KBM-7 (cell line): ENCODE measurements at regions not wholly inside any gene's neighbourhood (a gene's known extent, or its start where the extent isn't known, plus 50 kb on each side); places are given as distances from the start of the nearest gene placed in this dataset.

ENCODE experiments used
- DNase-seq: peaks from one replicate; pipeline ENCODE4 v3.0.0-alpha.2; 2015
- in situ Hi-C: fragments of 300-500 bp; cut with MboI; formaldehyde crosslinking; loops from 2 replicates; pipeline ENCODE4 v1.14.3; 2020; ENCODE audit warnings: low sequenced_read_pairs, low pct_unique_long_range_greater_than_20kb, mixed read lengths

DNA sequence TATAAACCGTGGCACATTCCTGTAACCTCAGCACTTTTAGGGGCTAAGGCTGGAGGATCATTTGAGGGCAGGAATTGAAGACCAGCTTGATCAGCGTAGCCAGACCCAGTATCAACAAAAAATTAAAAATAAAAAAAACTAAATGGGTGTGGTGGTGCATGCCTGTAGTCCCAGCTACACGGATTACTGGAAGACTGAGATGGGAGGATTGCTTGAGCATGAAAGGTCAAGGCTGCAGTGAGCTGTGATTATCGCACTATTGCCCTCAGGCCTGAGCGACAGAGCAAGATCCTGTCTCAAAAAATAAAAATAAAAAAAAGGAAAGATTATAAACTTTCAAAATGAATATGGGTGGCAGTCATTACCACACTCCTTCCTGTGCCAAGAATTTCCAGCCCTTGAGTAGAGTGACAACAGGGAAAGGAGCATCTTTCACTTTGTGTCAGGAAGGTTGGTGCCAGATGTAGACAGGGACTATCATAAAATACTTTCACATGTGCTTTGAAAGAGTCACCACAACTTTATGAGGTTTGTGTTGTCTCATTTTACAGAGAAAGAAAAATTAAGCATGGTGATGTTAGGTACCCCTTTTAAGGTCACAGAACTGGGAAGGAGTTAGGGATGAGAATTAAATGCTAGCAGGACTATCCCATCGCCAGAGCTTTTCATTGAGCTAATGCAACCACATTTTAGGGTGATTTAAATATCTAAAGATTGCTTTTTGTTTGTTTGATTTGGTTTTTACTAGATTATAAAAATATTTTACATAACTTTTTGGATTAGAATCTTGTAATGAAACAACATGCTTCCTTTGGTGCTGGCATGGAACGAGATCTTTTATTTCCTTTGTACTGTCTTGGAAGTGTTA, 1617.4 kb upstream of the ACVR2A start:
- in situ Hi-C loops: no loop called here
- DNase-seq: no peak

DNA sequence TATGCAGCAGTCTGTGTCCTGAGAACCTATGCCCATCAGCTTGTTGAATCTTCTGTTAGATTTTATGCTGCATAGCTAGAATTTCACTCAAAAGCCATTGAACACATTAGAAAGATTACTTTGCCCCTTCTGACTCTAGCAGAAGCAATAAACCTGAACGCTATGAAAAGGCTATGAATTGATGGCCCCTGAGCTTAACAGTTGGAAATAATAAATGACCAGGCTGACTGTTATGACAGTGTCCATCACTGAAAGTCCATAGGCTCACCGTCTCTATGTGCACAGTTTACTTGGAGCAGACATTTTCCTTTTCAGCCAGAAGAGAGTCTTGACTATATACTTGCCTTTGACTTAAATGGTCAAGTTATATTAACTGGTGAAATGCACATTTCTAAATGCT, 1618.8 kb upstream of the ACVR2A start:
- DNase-seq: no peak
- in situ Hi-C loops: no loop called here

DNA sequence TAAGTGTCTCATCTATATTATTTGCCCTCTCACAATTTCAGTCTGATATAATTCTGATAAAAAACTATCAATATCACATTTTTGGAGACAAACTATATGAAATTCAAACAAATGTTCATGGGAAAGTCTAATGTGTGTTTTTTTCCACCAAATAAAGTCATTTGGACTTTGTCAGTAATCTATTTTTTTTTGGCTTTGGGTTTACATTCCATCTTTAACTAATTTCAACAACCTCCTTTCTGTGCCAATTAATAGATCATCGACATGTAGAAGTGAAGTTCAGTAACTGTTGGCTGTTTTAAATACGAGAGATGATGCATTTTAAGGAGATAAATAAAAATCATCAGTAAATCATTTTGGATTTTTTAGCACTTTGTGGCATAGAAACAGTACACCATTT, 1623.0 kb upstream of the ACVR2A start:
- in situ Hi-C loops: no loop called here

DNA sequence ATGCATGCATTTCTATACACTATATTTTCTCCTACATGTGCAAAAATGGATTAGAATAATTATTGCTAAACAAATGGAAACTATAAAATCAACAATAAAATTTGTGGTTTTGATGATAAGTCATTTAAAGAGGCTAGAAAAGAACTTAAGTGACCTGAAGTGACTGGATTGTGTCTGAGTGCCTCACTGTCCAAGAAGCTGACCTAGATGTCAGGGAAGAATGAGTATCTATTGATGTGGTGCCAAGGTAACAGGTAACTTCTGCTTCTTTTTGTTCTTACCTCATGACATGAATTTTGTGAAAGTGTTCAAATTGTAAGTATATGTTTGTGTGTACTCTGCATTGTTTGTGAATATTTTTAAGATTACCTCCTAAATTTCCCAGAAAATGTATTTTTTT, 1623.9 kb upstream of the ACVR2A start:
- no peak for DNase-seq
- in situ Hi-C loops: no loop called here

More for the DNA sequence above, 1623.0 kb upstream of the ACVR2A start:
- DNase-seq: no peak

DNA sequence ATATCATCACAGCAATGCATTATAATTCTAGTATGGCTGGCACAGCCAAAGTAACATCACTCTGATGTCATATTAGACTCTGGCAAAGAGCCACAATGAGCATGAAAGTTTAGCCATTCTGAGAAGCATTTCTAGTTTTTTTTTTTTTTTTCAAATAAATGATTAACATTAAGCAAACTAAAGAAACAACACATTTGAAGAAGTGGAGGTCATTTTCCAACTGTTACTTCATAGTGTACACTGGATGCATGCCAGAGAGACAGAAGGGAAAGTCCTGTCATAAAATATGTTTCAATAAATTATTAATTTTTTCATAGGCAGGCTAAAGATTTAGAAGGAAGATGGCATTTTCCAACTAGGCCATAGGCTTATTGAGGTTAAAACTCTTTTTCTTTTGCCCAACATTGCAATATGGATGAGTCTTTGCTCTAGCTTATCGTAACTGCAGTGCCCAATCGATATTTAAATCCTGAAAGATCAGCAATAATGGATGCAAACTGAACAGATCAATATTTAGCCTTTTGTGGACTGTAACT, 1630.4 kb upstream of the ACVR2A start:
- DNase-seq: no peak
- in situ Hi-C loops: no loop called here

DNA sequence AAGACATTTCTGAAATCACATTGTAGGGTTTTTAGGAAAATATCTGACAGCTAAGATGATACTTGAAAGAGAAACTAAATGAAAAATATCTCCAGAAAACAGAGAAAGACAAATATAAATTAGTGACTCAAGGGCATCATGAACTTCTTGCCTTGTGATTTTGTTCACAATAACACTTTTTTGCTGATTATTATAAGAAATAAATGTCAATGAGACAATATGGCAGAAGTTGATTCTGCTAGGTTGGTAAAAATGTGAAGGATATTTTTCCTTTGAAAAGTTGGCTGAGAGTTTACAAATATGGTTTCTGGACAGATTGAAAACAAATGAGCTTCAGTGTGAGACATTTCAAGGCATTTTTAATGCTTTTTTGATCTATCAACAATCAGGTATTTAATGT, 1631.2 kb upstream of the ACVR2A start:
- no peak for DNase-seq
- in situ Hi-C loops: no loop called here

DNA sequence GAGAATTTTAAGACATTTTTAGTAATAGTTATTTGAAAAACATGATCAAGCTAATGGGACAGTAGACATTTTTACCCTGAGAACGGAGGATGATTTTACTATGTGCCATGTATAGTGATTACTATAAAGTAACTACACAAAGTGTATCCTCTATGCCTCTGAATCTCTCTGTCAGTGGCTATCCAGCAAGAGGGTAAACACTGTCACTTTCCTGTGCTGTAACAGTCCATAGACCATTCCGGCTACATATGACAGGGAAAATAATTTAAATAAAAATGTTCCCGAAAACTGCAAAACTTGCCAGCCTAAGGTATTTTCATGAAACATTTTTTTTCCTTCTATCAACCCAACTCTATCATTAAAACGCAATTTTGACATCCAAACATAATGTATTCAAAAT, 1632.2 kb upstream of the ACVR2A start:
- DNase-seq: no peak
- in situ Hi-C loops: no loop called here

DNA sequence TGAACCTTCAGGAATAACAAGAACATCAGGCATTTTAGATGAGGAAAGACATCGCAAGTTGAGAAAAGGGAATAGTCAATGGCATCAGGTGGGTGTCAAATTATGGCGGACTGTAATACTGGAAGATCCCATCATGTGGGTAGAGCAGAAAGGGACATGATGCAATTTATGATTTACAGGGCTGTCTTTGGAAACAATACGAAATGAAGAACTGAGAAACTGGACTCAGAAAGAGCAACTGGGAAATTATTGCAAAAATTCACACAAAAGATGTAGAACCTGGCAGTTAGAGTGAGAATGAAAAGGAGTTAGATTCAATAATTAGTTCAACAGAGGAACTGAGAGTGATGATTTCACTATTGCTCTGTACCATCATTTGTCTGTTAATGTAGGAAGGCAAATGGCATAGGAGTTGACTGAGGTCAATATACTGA, 1635.0 kb upstream of the ACVR2A start:
- in situ Hi-C loops: no loop called here
- DNase-seq: no peak

DNA sequence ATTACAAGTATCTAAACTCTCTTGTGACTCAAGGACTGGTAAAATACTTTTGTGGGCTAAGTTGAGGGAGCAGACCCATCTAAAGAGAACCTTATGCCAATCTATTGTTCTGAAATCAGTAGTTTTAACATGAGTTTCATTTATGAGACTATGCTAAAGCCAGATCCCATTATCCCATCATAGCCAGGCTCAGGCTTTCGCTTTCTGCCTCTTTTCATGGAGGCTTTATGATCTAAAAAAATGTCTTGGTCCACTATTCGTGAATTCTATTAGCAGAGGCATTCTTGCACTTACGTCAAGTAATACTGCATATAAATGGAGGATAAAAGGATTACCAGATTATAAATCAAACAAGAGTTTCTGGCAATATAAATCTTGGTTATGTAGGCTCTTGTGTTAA, 1636.9 kb upstream of the ACVR2A start:
- in situ Hi-C loops: no loop called here
- DNase-seq: no peak

DNA sequence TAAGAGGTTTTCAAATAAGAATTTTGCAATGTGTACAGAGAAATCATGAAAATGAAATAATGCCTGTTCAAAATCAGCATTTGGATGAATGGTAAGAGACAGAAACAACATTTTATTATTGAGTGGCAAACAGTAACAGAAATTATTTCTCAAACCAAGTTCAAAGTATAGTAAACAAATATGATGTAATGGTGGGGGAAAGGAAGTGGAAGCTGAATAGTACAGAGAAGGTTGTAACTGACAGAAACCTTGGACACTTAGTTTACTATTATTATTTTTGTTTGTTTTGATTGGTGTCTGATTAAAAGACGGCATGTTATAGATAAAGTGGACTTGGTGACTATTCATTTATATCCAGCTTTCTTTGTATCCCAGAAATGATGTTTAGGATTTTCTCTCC, 1637.4 kb upstream of the ACVR2A start:
- in situ Hi-C loops: no loop called here
- DNase-seq: no peak

DNA sequence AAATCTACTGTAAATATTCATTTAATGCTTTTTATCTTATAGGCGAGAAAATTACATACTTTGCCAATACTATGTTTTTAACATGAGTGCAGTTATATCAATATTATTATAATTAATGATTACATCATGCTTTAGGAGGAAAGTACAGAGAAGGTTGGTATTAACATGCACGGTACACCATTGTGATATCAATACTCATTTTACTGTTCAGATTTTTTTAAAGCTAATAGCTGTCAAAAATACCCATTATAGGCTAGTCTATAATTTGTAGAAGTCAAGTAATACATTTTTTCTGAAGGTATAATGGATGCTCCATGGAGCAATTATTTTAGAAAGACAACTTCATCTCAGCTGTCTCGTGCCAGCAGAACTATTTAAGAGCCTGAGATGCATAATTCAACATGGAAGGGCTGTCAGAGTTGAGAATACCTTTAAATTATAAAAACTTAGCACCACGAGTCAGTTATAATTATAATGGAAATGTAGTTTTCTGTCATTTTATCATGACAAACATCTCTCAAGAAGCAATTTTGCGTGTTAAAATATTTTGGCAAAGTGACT, 1641.7 kb upstream of the ACVR2A start:
- DNase-seq: no peak
- in situ Hi-C loops: no loop called here

DNA sequence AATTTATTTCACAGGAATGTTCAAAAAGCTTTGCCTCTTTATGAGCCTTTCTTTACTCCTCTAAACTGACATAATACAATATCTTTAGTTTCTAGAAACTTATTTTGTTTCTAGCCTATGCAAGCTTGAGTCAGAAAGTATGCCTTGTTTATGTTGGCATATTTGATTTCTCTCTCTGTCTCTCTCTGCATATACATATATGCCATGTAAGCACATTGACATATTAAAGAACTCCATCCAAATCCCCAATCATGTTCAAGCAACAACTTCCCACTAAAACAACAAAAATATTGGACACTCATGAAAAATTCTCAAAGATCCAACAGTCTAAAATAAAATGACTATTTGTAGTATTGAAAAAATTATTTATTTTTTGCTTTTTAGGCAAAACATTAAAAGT, 1651.2 kb upstream of the ACVR2A start:
- DNase-seq: no peak
- in situ Hi-C loops: no loop called here

DNA sequence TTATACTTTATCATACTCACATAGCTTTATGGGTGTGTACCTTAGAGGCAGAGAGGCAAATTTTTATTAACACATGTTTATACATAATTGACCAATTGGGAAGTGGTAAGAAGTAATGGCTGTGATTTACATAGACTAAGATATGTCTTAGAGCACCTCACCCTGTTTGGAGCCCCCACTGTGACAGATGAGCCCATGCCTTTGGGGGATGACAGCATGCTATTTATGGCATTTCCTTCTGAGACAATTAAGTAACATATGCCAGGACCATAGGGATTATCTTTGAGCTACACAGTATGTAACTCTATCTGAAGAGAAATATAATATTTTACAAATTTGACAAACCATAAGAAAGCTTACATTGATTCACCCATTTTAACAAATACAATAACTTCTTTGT, 1655.3 kb upstream of the ACVR2A start:
- no peak for DNase-seq
- in situ Hi-C loops: no loop called here

DNA sequence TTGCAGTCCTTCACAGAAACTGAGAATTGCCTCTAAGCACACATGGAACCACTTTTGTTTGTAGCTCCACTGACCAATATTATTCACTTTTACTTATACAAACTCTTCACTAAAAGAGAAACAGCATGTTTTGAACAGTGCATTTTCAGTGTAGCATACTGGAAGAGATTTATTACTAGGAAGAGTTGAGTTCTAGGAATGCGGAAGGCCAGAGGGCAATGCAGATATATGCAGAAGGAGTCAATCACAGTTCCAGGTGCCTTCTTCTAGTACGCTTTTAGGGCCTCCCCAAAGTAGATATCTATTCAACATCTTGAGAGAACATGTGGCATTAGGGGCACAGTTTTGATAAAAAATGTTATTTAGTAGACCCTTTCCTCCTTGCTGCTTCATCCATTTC, 1654.0 kb upstream of the ZEB2 start:
- DNase-seq: no peak
- in situ Hi-C loops: no loop called here

DNA sequence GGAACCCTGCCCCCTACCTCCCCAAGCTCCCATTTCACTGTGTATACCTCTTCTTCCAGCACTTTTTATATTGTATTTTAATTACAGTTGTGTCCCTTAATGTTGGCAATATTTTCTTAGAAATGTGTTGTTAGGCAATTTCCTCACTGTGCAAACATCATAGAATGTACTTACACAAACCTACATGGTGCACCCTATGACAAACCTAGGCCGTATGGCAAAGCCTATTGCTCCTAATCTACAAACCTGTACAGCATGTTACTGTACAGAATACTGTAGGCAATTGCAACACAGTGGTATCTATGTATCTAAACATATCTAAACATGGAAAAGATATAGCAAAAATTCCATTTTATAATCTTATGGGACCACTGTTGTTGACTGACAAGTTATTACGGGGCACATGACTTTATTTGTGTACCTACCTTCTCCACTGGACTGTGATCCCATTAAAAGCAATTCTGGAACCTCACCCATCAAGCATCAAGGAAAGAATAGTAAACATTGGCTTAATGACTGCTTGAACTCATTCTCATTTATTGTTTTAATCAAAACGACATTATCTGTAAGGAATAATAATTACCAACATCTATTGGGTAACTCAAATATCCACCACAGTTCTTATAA, 1641.5 kb upstream of the ZEB2 start:
- no peak for DNase-seq
- in situ Hi-C loops: no loop called here

DNA sequence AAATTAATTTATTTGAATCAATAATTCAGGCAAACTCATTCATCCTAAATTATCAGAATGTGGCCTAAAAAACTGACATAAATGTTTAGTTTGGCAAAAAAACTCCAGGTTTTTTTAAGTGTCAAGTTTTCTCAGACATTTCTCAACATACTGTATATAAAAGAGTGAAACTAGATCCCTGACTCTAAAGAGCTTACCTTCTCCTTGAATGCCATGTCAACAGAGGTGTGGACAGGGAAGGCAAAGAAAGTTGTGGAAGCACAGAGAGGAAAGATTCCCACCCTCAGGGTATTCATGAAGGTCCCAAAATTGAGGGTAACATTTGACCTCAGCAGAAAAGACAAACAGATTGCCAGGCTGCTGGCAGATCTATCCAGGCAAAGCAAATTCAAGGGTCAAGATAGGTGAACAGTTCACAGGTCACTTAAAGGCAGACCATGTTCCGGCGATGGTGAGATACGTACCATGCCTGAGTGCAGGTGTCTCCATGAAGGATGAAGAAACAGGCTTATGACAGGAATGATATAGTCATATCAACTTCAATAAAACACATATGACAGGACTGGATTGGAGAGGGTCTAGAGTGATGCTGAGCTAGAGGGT, 1638.3 kb upstream of the ZEB2 start:
- in situ Hi-C loops: no loop called here
- no peak for DNase-seq

DNA sequence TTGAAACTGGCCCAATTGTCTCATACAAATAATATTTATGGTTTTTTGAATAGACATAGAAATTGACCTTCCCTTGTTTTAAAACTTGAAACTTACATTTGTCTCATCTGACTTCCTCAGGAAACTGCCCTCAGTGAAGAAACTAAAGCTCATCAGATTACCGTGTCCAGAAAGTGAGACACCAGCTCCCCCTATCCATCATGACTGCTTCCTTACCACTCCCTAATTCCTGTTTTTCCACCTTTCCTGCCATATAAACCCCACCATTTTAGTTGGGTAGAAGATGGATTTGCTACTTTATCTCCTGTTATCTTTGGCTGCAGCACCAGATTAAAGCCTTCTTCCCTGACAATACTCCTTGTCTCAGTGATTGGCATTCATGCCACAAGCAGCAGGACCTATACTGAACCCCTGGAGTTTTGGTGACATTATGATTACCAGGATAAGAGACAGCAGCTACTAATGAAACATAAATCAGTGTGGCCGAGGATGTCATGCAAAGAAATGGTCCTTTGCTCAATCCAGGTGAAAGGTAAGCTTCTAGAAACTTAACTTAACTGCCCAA, 1627.6 kb upstream of the ZEB2 start:
- no peak for DNase-seq
- in situ Hi-C loops: no loop called here

DNA sequence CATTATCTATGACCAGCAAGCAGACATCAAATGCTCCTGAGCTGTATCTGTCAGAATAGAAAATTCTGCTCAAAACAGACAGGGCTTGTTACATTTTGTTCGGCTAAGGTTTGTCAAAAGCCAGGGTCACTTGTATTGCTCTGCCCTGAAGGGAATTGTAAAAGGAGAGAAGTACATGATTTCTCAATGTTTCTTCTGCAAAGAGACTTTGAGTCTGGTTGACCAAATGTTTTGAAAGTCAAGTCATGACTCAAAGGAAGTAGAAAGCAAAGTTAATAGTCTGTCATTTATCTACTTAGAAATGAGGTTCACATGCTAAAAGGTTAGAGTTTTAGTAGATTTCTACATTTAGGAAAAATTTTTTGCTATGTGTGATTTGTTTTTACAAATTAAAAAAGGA, 1624.1 kb upstream of the ZEB2 start:
- in situ Hi-C loops: no loop called here
- no peak for DNase-seq

DNA sequence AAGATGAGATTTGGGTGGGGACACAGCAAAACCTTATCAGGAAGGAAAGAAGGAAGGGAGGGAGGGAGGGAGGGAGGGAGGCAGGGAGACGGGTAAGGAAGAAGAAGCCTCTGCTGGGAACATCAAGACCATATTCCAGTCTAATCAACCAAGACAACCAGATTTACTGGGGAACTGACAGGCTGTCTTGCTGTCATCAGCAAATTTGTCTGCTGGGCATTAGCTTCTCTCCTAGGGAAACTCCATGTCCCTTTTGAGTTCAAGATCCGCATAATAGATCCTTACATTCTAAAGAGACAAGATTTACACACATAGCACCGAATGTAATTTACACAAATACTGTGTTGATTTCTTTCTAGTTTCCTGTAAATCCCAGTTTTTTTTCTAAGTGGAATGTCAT, 1618.9 kb upstream of the ZEB2 start:
- no peak for DNase-seq
- in situ Hi-C loops: no loop called here

DNA sequence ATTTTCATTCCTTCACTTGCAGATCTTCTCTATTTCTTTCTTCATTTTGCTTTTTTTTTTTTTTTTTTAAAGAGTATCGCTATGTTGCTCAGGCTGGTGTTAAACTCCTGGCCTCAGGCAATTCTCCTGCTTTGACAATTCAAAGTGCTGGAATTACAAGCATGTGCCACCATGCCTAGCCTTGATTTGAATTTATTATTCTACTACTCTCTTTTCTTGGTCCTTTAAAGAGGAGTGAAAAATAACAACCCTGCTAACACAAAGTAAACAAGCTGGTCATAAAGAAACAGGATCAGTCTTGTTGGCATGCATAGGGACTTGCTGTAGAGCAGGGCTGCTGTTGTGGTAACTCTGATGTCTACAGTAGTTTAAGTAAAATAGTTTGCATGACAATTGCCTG, 1615.3 kb upstream of the ZEB2 start:
- no peak for DNase-seq
- in situ Hi-C loops: no loop called here
